Activated CD4-positive, alpha-beta T cell treated with anti-CD3 and anti-CD28 coated beads for 36 hours (primary cell): ENCODE measurements at regions not wholly inside any gene's neighbourhood (a gene's known extent, or its start where the extent isn't known, plus 50 kb on each side); places are given as distances from the start of the nearest gene placed in this dataset.
"Not testable (repeated sequence)": the region's sequence is repeated elsewhere in the genome, so short reads cannot be mapped to it uniquely, and the experiment has no call there.

Experiments used
- ATAC-seq: fragments of 200-7000 bp; cut with Tn5 transposase; one replicate; pipeline ENCODE4 v1.10.0; 2021; ENCODE audit warnings: mild to moderate bottlenecking, moderate library complexity
- CTCF ChIA-PET: fragments of 350-600 bp; sonication (Branson Sonifier 250); formaldehyde crosslinking; loops from one replicate; lab custom pipeline; 2021; ENCODE audit warnings: antibody characterized with exemption; lab: Charles Lee
- POLR2A ChIA-PET: fragments of 350-600 bp; sonication (Branson Sonifier 250); formaldehyde crosslinking; loops from one replicate; lab custom pipeline; 2021; ENCODE audit warnings: antibody characterized with exemption, inconsistent platforms; lab: Charles Lee
- DNase-seq: peaks from one replicate; pipeline ENCODE4 v3.0.0-alpha.2; 2020
- H3K27ac Mint-ChIP-seq: one replicate; pipeline ENCODE4 v1.8.0; 2021; ENCODE audit warnings: mixed read lengths
- H3K27me3 Mint-ChIP-seq: one replicate; pipeline ENCODE4 v1.8.0; 2021; ENCODE audit warnings: mixed read lengths
- H3K36me3 Mint-ChIP-seq: one replicate; pipeline ENCODE4 v1.8.0; 2021; ENCODE audit warnings: low read depth, mixed read lengths
- H3K4me1 Mint-ChIP-seq: one replicate; pipeline ENCODE4 v1.8.0; 2021; ENCODE audit warnings: mixed read lengths
- H3K4me3 Mint-ChIP-seq: one replicate; pipeline ENCODE4 v1.8.0; 2021; ENCODE audit warnings: mild to moderate bottlenecking, moderate library complexity, mixed read lengths
- H3K9me3 Mint-ChIP-seq: one replicate; pipeline ENCODE4 v1.8.0; 2021; ENCODE audit warnings: low read depth, mixed read lengths
- intact Hi-C, 2 experiments: fragments of 100-400 bp; cut with DNase I in 1 of 2; cut with micrococcal nuclease in 1 of 2; formaldehyde crosslinking; loops; one replicate each; pipeline versions ENCODE4 v1.14.2 to v1.15.1; 2022 to 2024; cut with DNase I, micrococcal nuclease

DNA sequence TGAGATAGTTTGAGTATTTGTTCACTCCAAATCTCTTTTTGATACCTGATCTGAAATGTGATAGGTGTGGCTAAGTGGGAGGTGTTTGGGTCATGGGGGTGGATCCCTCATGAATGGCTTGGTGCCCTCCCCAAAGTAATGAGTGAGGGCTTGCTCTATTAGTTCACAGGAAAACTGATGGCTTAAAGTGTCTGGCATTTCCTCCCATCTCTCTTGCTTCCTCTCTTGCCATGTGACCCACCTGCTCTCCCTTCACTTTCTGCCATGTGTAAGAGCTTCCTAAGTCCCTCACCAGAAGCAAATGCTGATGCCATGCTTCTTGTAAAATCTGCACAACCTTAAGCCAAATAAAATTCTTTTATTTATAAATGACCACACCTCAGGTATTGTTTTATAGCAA, 61.1 kb downstream of the MAD2L1 start:
- Mint-ChIP-seq H3K4me3 (no peak overlapping the region), H3K27me3 (peaks cover 21% of the 10 kb centered on the region), H3K9me3 (no peaks in the 10 kb centered on the region), H3K27ac (no peak overlapping the region), H3K4me1 (peaks cover 3% of the 10 kb centered on the region), H3K36me3 (no peaks in the 10 kb centered on the region)
- POLR2A ChIA-PET = no interaction called here
- ATAC-seq = no peak
- intact Hi-C loops = no loop called here
- CTCF ChIA-PET = no interaction called here
- no peak for DNase-seq

DNA sequence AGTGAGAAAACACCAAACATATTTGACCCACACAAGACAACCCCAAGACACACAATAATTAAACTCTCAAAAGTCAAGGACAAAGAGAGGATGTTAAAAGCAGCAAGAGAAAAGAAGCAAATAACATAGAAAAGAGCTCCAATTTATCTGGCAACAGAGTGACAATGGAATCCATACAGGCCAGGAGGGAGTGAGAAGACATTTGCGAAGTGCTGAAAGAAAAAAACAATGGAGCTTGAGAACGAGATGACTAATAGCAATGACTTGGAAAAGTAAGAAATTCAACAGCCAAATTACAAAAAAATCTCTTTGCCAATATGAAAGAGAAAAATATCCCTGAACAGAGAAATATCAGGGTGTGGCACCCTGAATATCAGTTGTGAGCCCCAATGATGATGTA, 61.6 kb downstream of the MAD2L1 start:
- Mint-ChIP-seq H3K27ac (no peak overlapping the region), H3K4me1 (peaks cover 3% of the 10 kb centered on the region), H3K36me3 (no peaks in the 10 kb centered on the region), H3K4me3 (no peak overlapping the region), H3K27me3 (peaks cover 21% of the 10 kb centered on the region), H3K9me3 (no peaks in the 10 kb centered on the region)
- intact Hi-C loops = no loop called here
- DNase-seq = no peak
- ATAC-seq = no peak
- CTCF ChIA-PET = interaction anchor here (0.6 kb wide), 1 partner anchor 31 kb away, joined by 5 read pairs; no protein-coding TSS in a partner anchor
- POLR2A ChIA-PET = no interaction called here

DNA sequence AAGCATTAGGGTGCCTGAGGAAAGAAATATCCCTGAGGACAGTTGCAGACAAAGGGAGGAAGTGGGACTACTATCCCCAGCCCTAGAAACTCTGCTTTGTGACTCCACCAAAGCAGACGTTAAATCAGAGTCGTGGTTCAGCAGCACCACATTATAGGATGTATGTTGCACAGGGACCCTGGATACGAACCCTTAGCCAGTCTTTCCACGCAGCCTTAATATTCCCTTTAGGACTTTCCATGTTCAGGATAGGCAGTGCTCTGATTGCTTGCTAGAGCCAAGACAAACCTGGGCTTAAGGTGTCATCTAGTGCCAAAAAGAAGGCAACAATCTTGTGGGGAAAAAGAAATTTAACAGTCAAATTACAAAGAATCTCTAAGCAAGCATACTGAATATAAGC, 62.6 kb downstream of the MAD2L1 start:
- ChIA-PET CTCF (interaction anchor here (0.6 to 0.8 kb wide), 2 partner anchors 98 to 309 kb away, joined by 3 read pairs; no protein-coding TSS in a partner anchor), POLR2A (no interaction called here)
- peaks cover 3% of the 10 kb centered on the region for H3K4me1 Mint-ChIP-seq
- H3K36me3 Mint-ChIP-seq = no peaks in the 10 kb centered on the region
- no peak for DNase-seq
- no peak for ATAC-seq
- peaks cover 18% of the 10 kb centered on the region for H3K27me3 Mint-ChIP-seq
- no peaks in the 10 kb centered on the region for H3K9me3 Mint-ChIP-seq
- H3K27ac Mint-ChIP-seq = no peak overlapping the region
- intact Hi-C loops = no loop called here
- H3K4me3 Mint-ChIP-seq = no peak overlapping the region

DNA sequence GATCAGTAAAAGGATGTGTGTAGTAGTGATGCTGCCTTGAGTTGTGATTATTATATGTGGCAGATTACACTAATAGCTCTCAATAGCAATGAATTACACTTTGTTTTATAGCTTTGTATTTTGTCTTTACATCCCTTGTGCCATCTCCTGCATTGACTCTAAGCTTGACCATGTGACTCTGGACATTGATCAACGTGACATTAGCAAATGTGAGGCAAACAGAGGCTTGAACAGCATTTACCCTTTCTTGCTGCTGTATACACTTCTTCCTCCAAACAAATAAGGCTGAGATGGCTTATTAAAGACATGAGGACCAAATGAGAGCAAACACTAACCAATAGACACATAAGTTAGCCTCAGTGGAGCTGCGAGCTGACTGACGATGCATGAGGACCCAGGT, 63.5 kb downstream of the MAD2L1 start:
- Mint-ChIP-seq H3K4me1 (peaks cover 3% of the 10 kb centered on the region), H3K9me3 (no peaks in the 10 kb centered on the region), H3K36me3 (no peaks in the 10 kb centered on the region), H3K4me3 (no peak overlapping the region), H3K27ac (no peak overlapping the region), H3K27me3 (peaks cover 18% of the 10 kb centered on the region)
- DNase-seq (no peak), ATAC-seq (no peak)
- intact Hi-C loops = no loop called here
- CTCF ChIA-PET = no interaction called here
- POLR2A ChIA-PET = no interaction called here

DNA sequence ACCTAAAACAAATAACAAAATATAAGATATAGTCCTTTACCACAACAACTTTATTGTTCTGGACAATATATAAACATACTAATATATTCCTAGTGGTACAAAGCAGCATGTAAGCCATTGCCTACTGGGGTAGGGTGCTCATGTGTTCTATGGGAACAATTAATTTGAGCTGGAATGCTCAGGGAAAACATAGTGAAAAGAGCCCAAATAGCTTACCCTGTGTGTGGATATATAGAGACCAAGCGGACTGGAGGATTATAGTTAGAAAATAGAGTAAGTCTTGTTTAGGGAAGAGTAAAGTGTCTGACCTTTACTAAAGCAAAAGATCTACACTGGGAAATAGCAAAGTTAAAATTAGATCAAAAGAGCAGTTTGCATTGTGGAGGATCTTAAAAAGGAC, 64.8 kb downstream of the MAD2L1 start:
- no peak for DNase-seq
- ChIA-PET POLR2A (no interaction called here), CTCF (no interaction called here)
- Mint-ChIP-seq H3K4me1 (no peaks in the 10 kb centered on the region), H3K27me3 (peaks cover 16% of the 10 kb centered on the region), H3K27ac (no peak overlapping the region), H3K4me3 (no peak overlapping the region), H3K36me3 (no peaks in the 10 kb centered on the region), H3K9me3 (no peaks in the 10 kb centered on the region)
- no peak for ATAC-seq
- intact Hi-C loops = no loop called here

DNA sequence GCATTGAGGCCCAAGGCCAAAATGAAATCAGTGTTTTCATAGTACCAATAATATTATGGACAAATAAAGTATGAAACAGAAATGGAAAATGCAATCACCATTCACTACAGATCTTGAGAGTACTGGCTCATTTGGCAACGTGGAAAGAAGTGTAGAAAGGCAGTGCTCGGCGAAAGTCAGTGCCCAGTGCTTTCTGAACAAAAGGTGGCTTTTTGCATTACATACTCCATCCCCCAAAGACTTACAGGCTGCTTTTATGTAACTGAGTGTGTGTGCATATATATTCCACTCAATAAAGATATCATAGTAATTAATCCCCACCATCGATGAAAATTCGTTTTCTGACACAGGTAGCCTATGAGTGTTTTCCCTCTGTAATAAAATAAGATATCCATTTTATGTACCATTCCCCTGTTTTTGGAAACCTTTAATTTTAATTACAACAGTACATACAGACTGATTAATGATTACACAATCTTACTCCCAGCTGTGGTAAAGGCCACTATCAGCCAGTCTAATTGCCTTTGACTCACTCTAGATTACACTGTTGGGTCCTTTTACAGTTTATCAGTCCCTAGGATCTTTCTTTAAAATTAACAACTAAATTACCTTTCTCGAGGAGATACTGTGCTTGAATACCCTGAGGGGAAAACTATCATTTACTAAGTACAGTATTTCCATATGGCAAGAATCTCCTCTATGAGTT, 65.9 kb downstream of the MAD2L1 start:
- Mint-ChIP-seq H3K4me1 (no peaks in the 10 kb centered on the region), H3K36me3 (no peaks in the 10 kb centered on the region), H3K9me3 (no peaks in the 10 kb centered on the region), H3K27me3 (peaks cover 16% of the 10 kb centered on the region), H3K27ac (no peak overlapping the region), H3K4me3 (no peak overlapping the region)
- ChIA-PET POLR2A (no interaction called here), CTCF (no interaction called here)
- no peak for DNase-seq
- intact Hi-C loops = no loop called here
- ATAC-seq = no peak

DNA sequence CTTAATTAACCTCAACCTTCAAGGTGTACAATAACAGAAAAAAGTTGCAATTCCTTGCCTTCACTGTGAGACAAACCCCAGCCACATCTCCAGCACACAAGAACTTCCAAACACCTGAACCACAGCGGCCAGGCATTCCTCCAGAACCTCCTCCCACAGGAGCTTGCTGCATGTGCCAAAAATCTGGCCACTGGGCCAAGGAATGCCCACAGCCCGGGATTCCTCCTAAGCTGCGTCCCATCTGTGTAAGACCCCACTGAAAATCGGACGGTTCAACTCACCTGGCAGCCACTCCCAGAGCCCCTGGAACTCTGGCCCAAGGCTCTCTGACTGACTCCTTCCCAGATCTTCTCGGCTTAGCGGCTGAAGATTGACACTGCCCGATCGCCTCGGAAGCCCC, 70.6 kb downstream of the MAD2L1 start:
- intact Hi-C loops, ATAC-seq, H3K4me3 Mint-ChIP-seq, H3K9me3 Mint-ChIP-seq, POLR2A ChIA-PET, DNase-seq, H3K27ac Mint-ChIP-seq, H3K36me3 Mint-ChIP-seq, H3K27me3 Mint-ChIP-seq, H3K4me1 Mint-ChIP-seq, CTCF ChIA-PET: not testable (repeated sequence)

DNA sequence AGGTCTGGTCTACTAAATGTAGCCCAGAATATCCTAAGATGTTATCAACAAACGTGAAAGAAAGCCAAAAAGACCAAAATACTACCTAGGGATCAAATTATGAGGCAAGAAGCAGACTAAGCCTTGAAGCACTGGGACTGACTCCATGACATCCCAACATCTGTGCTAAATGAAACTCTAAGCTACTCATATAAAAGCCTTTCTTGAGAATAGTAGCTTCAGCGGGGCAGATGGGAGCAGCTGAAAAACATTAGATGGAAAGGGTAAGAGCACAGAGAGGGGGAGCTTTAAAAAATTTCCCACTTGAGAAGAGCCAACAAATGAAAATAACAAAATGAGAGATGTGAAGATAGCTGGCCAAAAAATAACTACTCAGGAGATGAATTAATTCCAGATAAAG, 81.7 kb downstream of the MAD2L1 start:
- ATAC-seq = no peak
- no peaks in the 10 kb centered on the region for H3K36me3 Mint-ChIP-seq
- CTCF ChIA-PET = no interaction called here
- intact Hi-C loops = no loop called here
- H3K4me3 Mint-ChIP-seq = no peak overlapping the region
- H3K27ac Mint-ChIP-seq = no peak overlapping the region
- H3K4me1 Mint-ChIP-seq = no peaks in the 10 kb centered on the region
- peaks cover 3% of the 10 kb centered on the region for H3K27me3 Mint-ChIP-seq
- no peaks in the 10 kb centered on the region for H3K9me3 Mint-ChIP-seq
- POLR2A ChIA-PET = no interaction called here
- DNase-seq = no peak

DNA sequence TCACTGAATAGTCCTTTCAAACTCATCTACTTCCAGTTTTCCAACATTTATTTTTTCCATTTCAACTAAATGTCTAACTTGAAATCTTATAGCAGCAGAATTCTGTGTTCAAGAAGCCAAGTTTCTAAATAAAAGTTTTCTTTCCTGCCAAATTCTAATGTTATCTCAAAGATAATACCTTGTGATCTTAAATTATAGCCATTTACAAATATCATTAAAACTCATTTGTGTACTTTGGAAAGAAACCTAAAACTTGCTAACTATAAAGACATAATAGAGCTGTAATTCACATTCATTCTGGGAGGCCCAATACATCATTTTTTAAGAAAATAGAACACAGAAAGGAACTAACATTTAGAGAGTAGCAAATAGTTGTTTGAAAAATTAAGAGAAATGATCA, 83.9 kb downstream of the MAD2L1 start:
- Mint-ChIP-seq H3K9me3 (no peaks in the 10 kb centered on the region), H3K27ac (no peak overlapping the region), H3K27me3 (peaks cover 5% of the 10 kb centered on the region), H3K4me1 (no peaks in the 10 kb centered on the region), H3K36me3 (no peaks in the 10 kb centered on the region), H3K4me3 (no peak overlapping the region)
- ATAC-seq (no peak), DNase-seq (no peak)
- ChIA-PET POLR2A (no interaction called here), CTCF (interaction anchor here (1.2 kb wide), 1 partner anchor 27 kb away, joined by 3 read pairs; no protein-coding TSS in a partner anchor)
- intact Hi-C loops = no loop called here

DNA sequence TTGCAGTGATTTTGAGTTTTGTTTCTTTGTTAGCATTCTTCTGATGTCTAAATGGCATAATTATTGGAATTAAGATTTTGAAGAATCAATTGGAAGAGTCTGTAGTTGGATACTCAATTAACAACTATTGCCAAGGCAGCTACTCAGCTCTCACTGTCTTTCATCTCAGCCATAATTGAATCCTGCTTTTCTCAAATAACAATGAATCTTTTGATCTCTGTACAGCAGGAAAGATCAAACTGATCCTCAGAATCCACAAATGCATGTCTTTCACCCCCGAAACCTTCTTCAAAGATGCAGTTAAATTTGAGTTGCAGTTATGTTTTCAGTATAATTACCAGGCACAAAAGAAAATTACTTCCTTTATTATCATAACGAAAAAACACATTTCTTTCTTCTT, 86.2 kb downstream of the MAD2L1 start:
- H3K9me3 Mint-ChIP-seq = no peaks in the 10 kb centered on the region

DNA sequence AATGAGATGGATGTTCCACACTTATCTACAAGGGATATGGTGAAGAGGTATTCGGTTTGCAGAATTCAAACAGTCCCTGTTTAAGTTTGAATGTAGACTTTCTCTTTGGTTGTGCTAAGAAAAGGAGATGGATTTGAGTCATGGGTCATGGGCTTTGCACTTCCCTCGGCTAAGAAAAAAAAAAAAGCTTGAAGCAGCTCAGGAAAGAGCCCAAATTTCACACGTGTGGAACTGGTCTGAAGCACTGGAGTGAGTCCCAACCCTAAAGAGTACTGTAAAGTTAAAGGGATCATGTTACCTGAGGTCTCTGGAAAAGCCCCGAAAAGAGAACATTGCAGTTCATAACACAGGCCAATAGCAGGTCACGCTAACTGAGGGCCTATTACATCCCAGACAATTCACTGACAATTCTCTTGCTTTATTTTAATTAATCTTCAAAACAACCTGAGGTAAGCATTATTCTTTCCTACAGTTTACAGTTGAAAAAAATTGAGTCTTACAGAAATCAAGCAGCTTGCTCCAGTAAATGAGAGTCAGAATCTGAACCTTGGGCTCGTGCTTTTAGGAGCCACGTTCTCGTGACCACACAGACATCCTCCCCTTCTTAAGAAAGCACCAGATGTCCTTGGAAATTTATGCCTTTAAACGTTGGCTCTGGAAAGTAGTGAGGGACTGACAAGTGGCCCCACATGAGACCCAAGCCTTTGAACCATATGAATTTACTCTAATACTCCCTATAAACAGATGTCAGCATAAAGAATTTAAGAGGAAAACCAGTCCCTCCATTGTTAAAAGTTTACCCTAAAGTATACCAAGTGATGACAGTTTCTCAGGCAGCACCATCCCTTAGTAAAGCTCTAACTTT, 89.3 kb downstream of the MAD2L1 start:
- no peak overlapping the region for H3K4me3 Mint-ChIP-seq
- POLR2A ChIA-PET = no interaction called here

More for the DNA sequence above, 86.2 kb downstream of the MAD2L1 start:
- DNase-seq (no peak), ATAC-seq (no peak)
- H3K27me3 Mint-ChIP-seq = peaks cover 6% of the 10 kb centered on the region
- no peaks in the 10 kb centered on the region for H3K4me1 Mint-ChIP-seq
- H3K27ac Mint-ChIP-seq = no peak overlapping the region
- H3K4me3 Mint-ChIP-seq = no peak overlapping the region
- POLR2A ChIA-PET = no interaction called here
- no peaks in the 10 kb centered on the region for H3K36me3 Mint-ChIP-seq
- CTCF ChIA-PET = no interaction called here
- intact Hi-C loops = no loop called here

More for the DNA sequence above, 89.3 kb downstream of the MAD2L1 start:
- H3K27ac Mint-ChIP-seq = no peak overlapping the region
- intact Hi-C loops = no loop called here
- no peaks in the 10 kb centered on the region for H3K4me1 Mint-ChIP-seq
- no peaks in the 10 kb centered on the region for H3K36me3 Mint-ChIP-seq
- peaks cover 9% of the 10 kb centered on the region for H3K27me3 Mint-ChIP-seq
- CTCF ChIA-PET = no interaction called here
- no peaks in the 10 kb centered on the region for H3K9me3 Mint-ChIP-seq
- DNase-seq (no peak), ATAC-seq (no peak)
